ENCODE measurements at regions not wholly inside any gene's neighbourhood (a gene's known extent, or its start where the extent isn't known, plus 50 kb on each side); places are given as distances from the start of the nearest gene placed in this dataset.

DNA sequence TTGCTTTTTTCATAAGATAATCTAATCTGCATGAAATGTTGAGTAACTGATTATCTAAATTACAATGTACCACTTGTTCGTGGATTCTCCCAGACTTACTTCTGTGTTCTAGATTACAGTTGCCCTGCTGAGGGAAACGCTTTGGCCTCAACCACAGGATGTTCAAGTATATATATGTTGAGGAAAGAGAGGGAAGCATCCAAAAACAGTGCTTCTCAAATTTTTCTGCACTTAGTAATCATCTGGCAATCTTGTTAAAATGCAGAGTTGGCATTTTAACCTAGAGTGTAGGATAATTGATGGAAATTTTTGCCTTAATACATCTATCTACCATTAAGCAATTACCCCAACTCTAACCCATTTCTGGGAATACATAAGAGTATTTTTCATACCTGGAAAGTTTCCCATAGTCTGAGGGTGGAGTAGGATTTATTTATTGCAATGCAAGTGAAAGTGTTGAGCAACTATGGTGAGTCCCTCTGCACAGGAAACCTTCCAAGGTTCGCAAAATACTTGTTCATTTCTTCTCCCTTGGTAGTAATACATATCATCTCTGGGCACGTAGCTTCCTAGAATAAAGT, 59.6 kb upstream of the C1GALT1 start:
- TF ChIP-seq CTCF (optimal IDR thresholded peaks at IDR 0.05 in 1 of 3, IDR thresholded peaks at IDR 0.05 in 1 of 3, conservative IDR thresholded peaks at IDR 0.05 in 1 of 3; ENCODE audit: extremely low read depth in 1 of 3, insufficient read depth in 2 of 3, low read length in 3 of 3), result no peak
- no peak for TF ChIP-seq EZH2 (IDR thresholded peaks at IDR 0.05; ENCODE audit: low read length)
